Transverse colon (tissue), 3 donors: ENCODE measurements at regions not wholly inside any gene's neighbourhood (a gene's known extent, or its start where the extent isn't known, plus 50 kb on each side); places are given as distances from the start of the nearest gene placed in this dataset.

Experiments
- CTCF ChIP-seq, 5 experiments: fragments of 200-600 bp in 3 of 5; fragments of 450-650 bp in 2 of 5; sonication (generic) in 3 of 5; IDR thresholded peaks; 1 replicate in 2 of 5; 2 replicates in 3 of 5; pipeline ENCODE4 v1.5.1; 2016 to 2017; ENCODE audit warnings: antibody characterized with exemption in 5 of 5, inconsistent platforms in 3 of 5, mild to moderate bottlenecking in 2 of 5, moderate library complexity in 1 of 5
- POLR2A ChIP-seq: fragments of 450-650 bp; IDR thresholded peaks from one replicate; pipeline ENCODE4 v1.6.1; 2016; ENCODE audit warnings: antibody characterized with exemption, mild to moderate bottlenecking, moderate library complexity

GRCh38 chr21:35231090-35231489, 182.0 kb upstream of the RUNX1 start:
- TF ChIP-seq CTCF (IDR thresholded peaks at IDR 0.05) = no peak
- TF ChIP-seq POLR2A = no peak
